ENCODE measurements at regions not wholly inside any gene's neighbourhood (a gene's known extent, or its start where the extent isn't known, plus 50 kb on each side); places are given as distances from the start of the nearest gene placed in this dataset.
"Not testable (repeated sequence)": the region's sequence is repeated elsewhere in the genome, so short reads cannot be mapped to it uniquely, and the experiment has no call there.

- not testable (repeated sequence) for H3K27ac ChIP-seq
These were observed 185.0 kb downstream of the NPIPA7 start for GRCh38 chr16:16563962-16564361.

DNA sequence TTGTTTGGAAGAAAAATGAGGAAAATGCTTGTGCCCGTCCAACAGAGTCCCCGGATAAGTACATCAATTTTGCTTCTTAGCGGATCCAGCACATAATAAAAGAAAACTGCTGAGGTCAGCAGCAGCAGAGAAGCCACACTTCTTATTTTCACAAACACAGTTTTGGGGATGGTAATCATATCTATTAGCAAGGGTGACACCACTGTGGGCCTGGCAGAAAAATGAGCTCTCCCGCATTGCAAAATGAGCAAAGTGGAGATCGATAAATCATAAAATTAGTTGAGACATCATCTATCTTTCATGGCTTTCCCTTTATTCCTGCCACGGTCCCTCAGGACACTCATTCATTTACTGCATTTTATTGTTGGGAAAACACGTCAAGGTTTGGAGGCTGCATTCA lies 186.4 kb downstream of the NPIPA7 start:
- not testable (repeated sequence) for H3K27ac ChIP-seq

GRCh38 chr16:16570055-16570454 lies 191.1 kb downstream of the NPIPA7 start:
- H3K27ac ChIP-seq = not testable (repeated sequence)

DNA sequence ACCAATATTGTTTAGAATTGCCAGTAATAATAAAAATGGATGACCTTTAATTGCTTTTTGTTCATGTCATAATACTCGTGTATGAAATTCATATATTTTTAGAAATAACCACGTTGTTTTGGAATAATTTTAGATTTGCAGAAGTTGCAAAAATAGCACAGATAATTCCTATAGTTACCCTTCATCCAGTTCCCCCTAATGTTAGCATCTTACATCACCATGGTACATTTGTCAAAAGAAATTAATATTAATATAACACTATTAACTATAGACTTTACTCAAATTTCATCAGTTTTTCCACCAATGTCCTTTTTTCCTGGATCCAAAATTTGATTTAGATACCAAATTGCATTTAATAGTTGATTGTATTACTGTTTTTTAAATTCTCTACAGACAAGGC lies 191.9 kb downstream of the NPIPA7 start:
- not testable (repeated sequence) for H3K27ac ChIP-seq

DNA sequence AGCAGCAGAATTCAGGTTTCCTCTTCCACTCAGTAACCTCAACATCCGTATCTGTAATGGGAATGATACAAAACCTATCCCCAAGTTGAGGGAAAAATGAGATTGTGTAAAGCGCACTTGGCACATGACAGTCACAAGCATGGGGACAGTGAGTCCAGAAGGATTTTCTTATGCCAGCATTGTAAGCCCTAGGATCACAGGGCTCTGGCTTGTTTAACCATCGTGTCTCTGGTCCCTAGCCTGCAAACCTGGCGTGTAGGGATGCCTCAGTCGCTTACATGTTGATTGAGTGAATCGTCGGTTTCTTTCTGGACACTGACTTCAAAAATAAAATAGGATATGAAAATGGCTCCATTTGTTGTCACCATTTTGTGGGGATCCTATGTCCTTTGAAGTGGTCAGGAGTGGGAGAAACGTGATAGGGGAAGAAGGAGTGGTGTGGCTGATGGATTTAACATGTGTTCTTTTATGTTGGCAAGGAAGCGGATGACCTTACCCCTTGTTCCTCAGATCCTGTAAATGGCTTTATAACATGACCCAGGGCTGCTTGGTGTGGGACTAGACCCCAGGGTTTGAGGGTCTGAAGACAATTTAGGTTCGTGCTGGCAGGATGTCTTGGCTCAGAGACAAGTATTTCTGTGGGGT lies 193.3 kb downstream of the NPIPA7 start:
- not testable (repeated sequence) for H3K27ac ChIP-seq

GRCh38 chr16:16577062-16577461 lies 198.1 kb downstream of the NPIPA7 start:
- peak; percentile 24 for TF ChIP-seq CTCF (conservative IDR thresholded peaks at IDR 0.05)
- not testable (repeated sequence) for H3K27ac ChIP-seq

GRCh38 chr16:16578701-16579100 lies 199.8 kb downstream of the NPIPA7 start:
- no peak overlapping the region for H3K27ac ChIP-seq
- no peak for TF ChIP-seq CTCF (conservative IDR thresholded peaks at IDR 0.05)

DNA sequence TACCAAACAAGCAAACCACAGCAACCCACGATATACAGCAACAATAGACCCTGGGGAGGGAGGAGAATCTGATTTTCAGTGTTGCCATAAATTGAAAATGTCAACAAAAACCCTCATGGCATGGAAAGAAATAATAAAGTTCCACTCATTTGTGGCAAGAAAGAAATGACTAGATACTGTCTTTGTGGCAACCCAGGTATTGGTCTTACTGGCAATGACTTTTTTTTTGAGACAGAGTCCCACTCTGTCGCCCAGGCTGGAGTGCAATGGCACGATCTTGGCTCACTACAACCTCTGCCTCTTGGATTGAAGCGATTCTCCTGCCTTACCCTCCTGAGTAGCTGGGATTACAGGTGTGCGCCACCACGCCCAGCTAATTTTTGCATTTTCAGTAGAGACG lies 204.0 kb downstream of the NPIPA7 start:
- H3K27ac ChIP-seq = not testable (repeated sequence)

- not testable (repeated sequence) for H3K27ac ChIP-seq
These were observed 207.2 kb downstream of the NPIPA7 start for GRCh38 chr16:16586073-16586651.

DNA sequence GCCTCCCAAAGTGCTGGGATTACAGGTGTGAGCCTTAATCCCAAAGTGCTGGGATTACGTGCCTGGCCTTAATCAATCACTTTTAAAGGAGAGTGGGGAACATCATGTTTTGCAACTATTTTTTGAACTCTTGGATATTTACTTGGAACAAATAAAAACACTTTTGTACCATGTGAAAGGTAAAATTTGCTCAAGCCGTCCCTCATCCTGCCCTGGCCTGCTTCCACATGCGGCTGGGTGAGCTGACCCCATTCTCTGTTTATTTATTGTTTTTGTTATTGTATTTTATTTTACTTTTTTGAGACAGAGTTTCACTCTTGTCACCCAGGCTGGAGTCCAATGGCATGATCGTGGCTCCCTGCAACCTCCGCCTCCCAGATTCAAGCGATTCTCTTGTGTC lies 208.0 kb downstream of the NPIPA7 start:
- not testable (repeated sequence) for H3K27ac ChIP-seq

DNA sequence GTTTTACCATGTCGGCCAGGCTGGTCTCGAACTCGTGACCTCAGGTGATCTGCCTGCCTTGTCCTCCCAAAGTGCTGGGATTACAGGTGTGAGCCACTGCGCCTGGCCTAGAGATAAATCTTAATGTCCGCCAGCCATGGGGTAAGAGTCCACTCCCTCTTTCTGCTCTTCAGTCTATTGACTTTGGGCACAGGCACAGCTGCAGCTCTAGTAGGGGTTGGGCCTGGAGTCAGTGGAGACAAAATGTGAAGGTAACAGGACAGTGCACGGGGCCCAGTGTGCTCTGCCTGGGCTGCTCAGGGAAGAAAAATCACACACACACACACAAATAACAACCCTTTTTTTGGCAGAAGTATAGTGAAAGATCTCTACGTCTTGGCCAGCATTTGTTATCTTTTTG lies 209.5 kb downstream of the NPIPA7 start:
- not testable (repeated sequence) for H3K27ac ChIP-seq

DNA sequence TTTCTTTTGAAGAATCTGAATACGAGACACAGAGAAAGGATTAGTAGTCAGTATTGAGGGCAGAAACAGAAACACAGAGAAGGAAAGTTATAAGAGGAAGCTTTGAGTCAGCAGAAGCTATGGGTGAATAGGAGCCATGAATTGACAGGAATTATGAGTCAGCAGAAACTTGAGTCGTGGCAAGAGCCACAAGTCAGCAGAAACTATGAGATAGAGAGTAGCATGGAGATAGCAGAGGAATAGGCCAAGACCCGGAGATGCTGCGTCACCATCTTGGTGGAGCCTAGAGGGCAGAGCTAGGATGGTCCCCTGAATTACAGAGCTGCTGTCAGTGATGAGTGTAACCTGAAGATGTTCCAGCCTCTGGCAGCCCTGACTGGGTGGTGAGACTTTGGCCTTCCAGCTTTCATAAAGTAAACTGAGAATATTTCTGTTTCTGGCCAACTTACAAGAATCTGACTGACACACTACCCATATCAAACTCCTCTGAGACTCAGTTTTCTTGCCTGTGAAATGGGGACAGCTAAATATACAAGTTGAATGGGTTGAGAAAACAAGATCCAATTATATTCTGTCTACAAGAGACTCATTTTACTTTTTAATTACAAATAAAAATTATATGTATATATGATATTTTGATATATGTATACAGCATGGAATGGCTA lies 211.8 kb downstream of the NPIPA7 start:
- not testable (repeated sequence) for H3K27ac ChIP-seq

- TF ChIP-seq CTCF (conservative IDR thresholded peaks at IDR 0.05) = peak; percentile 46
- H3K27ac ChIP-seq = not testable (repeated sequence)
These were observed 214.4 kb downstream of the NPIPA7 start for GRCh38 chr16:16593156-16593863.

DNA sequence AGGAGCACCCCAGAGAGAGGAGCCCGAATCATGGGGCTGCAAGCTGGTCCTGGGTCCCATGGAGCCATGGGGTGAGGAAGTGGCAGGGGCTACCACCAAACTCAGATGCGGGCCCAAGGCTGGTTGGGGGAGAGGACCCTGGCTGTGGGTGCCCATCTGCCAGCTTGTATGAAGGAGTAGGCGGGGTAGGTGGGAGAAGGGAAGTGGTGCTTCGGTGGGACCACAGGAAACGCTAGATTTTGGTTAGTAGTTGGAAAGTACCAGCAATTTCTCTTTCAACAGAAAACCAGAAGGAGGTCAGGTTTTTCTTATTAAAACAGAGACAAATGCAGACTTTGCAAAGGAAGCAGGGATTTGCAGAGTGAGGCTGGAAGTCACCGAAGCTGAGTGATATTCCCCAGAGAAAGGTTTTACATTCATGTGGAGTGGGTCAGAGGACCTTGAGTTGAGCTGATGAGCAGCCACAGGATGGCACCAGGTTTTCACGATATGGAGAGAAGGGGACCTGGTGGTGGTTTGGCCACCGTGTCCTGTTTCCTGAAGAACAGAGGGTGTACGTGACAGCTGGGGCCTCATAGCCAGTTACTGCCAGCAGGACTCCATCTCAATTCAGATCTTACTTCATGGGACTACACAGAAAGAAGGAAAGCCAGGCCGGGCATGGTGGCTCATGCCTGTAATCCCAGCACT lies 216.2 kb downstream of the NPIPA7 start:
- H3K27ac ChIP-seq = not testable (repeated sequence)

- H3K27ac ChIP-seq = not testable (repeated sequence)
These were observed 222.3 kb downstream of the NPIPA7 start for GRCh38 chr16:16601239-16601638.

- H3K27ac ChIP-seq = not testable (repeated sequence)
These were observed 228.6 kb downstream of the NPIPA7 start for GRCh38 chr16:16607401-16608082.

DNA sequence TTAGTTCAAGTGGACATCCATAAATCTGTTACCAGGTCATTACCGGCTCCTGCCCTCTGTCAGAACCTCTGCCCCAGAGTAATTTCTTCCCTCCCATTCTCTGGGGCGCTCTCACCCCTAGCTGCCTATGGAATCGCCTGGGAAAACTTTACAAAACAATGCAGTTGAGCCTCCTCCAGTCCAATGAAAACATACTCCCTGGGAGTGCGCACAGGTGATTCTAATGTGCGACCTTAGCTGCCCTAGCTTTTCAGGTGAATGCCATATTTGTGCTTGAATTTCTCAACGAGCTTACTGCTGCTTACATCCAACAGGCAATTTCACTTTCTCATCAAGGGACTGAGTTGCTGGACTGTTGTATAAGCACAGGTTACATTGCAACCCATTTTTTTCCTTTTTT lies 230.7 kb downstream of the NPIPA7 start:
- not testable (repeated sequence) for H3K27ac ChIP-seq
